GM21737 (cell line): ENCODE measurements at regions not wholly inside any gene's neighbourhood (a gene's known extent, or its start where the extent isn't known, plus 50 kb on each side); places are given as distances from the start of the nearest gene placed in this dataset.
"Not testable (repeated sequence)": the region's sequence is repeated elsewhere in the genome, so short reads cannot be mapped to it uniquely, and the experiment has no call there.

Experiments used
- ATAC-seq: cut with Tn5 transposase; IDR thresholded peaks from one replicate; pipeline ENCODE4 v1.9.1; 2021; ENCODE audit warnings: mild to moderate bottlenecking, moderate library complexity; ENCODE audit not compliant: unreplicated experiment

GRCh38 chr10:5576780-5577624, 52.2 kb downstream of the CALML3 start:
- ATAC-seq = no peak

DNA sequence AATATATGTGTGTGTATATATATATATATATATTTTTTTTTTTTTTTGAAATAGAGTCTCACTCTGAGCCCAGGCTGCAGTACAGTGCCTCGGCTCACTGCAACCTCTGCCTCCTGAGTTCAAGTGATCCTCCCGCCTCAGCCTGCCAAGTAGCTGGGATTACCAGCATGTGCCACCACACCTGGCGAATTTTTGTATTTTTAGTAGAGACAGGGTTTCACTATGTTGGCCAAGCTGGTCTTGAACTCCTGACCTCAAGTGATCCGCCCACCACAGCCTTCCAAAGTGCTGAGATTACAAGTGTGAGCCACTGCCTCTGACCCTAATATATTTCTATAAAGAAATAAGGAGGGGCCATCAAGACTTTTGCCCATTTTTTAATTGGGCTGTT, 55.3 kb downstream of the CALML3 start:
- ATAC-seq = not testable (repeated sequence)

DNA sequence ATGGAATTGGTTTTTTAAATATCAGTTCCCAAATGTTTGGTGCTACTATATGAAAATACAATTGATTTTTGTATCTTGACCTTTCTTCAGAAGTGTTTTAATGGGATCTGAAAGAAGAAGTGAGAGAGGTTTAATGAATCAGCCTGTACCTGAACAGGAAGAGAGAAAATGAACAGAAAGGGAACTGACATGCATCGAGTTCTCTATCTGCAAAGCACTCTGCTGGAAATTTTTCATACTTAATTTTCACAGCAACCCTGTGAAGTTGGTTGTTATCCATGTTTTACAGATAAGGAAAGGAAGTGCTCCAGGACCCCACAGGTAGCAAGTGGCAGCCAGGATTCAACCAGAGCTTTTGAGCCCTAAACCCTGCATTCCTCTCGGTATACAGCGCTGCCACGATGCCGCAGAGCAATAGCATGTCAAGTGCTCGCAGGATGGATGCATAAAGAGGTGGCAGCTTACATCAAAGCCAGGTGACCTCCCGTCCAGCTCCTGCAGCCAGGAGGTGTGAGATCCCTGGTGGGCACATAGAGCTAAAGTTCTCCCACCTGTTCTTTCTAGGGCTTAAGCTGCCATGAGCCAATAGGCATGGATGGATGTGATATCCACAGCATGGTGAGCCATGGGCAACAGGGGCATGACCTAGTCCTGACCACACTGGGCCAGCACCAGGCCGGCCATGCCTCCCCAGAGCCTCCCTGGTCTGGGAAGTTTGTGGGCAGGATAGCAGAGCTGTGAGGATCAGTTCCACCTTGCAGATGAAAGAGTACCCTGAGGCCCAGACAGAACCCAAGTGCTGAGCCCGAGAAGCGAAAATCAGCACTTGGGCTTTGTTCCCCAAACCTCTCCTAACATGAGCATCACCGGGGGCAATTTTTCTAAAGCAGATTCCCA, 57.2 kb downstream of the CALML3 start:
- ATAC-seq = peak; percentile 53

GRCh38 chr10:5582736-5583135, 58.0 kb downstream of the CALML3 start:
- no peak for ATAC-seq

DNA sequence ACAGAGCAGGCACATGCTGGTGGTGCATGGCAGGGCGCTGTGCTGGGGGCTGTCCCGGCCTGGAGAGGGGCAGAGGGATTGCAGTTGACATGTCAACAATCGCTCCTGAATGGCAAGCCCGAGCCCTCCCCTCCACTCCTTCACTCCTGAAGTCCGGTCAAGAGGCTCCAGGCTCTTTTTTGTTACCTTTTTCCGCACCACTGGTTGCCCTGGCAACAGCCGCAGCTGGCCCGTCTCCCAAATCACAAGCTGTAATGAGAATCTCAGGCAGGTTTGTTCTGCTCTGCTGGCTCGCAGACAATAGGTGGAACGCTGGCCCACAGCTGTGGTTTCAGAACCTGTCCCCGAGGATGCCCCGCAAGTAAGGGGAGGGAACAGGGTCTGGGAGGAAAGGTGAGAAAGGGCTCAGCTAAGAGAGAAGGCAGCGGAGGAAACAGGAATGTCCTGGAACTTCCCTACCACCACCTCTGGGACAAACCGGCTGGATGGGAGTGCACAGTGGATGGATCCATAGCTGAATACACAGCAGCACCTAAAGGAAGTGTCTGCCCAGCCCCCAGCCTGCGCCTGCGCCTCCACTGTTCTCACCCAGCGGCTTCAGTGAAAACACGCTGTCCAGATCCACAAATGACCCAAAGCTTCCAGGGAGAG, 58.9 kb downstream of the CALML3 start:
- ATAC-seq = peak; percentile 44

DNA sequence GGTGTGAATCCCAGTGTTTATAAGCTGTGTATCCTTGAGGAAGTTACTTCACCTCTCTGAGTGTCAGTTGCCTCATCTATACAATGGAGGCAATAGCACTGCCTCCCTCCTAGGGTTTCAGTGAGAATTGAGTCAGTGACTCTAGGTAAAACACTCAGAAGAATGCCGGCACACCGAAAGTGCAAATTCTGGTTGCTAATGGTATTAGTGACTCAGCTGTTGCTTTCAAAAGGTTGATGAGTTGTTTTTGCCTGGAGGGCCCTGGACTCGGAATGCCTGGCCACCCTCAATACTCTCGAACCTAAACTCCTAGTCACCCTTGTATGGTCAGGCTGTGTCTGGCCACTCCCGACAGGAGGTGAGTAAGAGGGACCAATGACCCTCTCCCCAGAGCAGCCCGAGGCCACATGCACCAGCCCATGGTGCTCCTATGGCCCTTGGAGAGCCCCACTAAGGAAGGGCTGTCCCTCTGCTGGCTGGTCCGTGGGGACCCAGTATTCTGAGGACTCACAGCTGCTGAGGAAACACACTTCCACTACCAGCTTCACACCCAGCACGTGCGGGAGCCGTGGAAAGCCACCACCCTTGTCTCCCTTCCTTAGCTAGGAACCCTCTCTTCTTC, 60.2 kb downstream of the CALML3 start:
- ATAC-seq = no peak

DNA sequence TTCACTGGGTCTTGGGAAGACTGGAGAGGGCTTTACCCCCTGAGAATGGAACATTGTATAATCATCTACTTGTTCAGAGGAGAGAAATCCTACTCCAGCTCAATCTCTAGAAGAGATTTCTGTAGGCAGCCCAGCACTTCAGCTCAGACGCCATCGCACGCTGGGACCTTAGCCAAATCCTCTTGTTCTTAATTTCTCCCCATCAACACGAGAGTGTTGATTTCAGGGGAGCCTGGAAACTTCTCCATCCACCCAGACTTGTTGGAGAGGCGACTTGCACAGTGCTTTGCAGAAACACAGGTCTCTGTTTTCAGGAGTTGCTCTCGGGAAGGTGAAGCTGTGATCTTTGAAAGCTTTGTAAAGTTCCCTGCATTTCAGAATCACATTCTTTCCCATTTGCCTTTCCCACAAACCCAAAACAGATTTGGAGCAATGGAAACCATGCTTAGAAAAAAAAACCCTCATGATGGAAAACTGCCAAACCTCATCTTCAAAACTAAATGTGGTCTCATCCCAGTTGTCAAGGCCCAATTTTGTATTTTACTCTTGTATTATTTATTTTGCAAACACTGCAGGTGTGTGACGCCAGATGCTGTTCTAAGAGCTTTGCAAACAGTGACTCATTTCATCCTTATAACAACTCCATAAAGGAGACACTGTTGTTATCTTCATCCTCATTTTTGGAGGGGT, 60.9 kb downstream of the CALML3 start:
- no peak for ATAC-seq

DNA sequence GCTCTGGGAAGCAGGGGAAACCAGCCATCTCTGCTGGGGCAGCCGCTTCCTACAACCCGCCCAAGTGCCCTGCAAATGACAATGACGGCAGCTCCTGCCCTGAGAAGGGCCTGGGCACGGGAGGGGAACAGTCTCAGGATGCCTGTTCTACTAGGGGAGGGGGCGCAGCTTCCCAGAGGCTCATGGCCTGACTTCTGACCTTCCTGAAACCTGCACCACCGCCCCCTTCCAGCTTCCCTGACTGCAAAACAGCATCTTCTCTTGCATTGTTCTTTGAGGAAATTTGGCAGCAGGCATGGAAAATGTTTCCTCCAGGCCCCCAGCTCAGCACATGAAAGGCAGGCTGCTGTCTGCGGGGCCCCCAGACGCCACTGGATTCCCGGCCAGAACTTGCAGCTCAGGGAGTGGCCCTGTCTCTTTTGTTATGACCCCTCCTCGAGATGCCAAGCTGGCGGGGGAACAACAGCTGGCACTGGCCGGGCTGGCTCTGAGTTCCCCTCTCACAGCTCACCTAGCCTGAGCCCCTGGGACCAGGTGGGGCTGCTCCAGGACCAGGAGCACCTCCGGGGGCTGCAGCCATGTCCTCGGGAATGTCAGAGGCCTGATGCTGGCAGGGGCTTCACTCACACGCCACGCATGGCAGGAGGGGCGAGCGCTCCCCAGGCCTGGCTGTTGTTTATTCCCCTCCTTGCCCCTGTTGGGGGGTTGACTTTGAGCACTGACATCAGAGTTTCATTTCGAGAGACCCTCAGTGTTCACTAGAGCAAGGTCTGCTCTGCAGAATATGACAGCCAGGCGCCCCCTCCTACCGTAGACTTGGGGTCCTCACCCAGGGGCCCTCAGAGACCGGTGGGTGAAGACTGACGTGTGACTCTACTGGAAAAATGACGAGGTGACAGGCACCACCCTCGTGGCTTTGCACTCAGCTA, 62.7 kb downstream of the CALML3 start:
- ATAC-seq = no peak

- ATAC-seq = no peak
Observed at GRCh38 chr10:5588080-5588453, 63.3 kb downstream of the CALML3 start.

- ATAC-seq = no peak
Observed at GRCh38 chr10:5588603-5589002, 63.8 kb downstream of the CALML3 start.
